GM12892 (cell line): ENCODE measurements at regions not wholly inside any gene's neighbourhood (a gene's known extent, or its start where the extent isn't known, plus 50 kb on each side); places are given as distances from the start of the nearest gene placed in this dataset.

Source experiments
- POLR2A ChIP-seq: IDR thresholded peaks from 2 replicates; pipeline ENCODE4 v1.6.1; 2011; ENCODE audit warnings: low read depth, low read length, control low read depth
- POLR2AphosphoS5 ChIP-seq: IDR thresholded peaks from 2 replicates; pipeline ENCODE4 v1.6.1; 2011; ENCODE audit warnings: low read depth, low read length, control low read depth

DNA sequence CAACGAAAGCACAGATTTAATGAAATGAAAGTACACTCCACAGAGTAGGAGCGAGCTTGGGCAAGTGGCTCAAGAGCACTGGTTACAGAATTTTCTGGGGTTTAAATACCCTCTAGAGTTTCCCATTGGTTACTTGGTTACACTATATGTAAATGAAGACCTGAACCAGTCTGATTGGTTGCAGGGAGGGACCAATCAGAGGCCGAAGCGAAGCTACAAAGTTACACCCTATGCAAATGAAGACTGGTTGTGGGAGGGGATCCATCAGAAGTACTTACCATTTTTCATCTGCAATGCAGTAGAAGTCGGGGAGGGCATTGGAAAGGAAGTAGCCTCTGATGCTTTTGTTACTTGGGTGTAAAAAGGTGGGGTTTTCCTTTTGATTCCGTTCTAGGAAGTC, 132.0 kb downstream of the PMP22 start:
- TF ChIP-seq POLR2AphosphoS5: no peak
- no peak for TF ChIP-seq POLR2A
